Keratinocyte (primary cell): ENCODE measurements at regions not wholly inside any gene's neighbourhood (a gene's known extent, or its start where the extent isn't known, plus 50 kb on each side); places are given as distances from the start of the nearest gene placed in this dataset.

ENCODE experiments used
- CTCF ChIP-seq, 3 experiments: IDR thresholded peaks in 1 of 3; conservative IDR thresholded peaks in 1 of 3; optimal IDR thresholded peaks in 1 of 3; 2 replicates in 2 of 3; 3 replicates in 1 of 3; pipeline versions ENCODE3 to v1.5.1; 2011; ENCODE audit warnings: low read length in 3 of 3, mild to moderate bottlenecking in 3 of 3, moderate library complexity in 2 of 3, control low read depth in 1 of 3, inconsistent platforms in 1 of 3; ENCODE audit not compliant: insufficient read depth in 2 of 3; ENCODE audit errors: extremely low read depth in 1 of 3
- EZH2 ChIP-seq: IDR thresholded peaks from one replicate; pipeline ENCODE4 v1.6.1; 2012; ENCODE audit warnings: inconsistent platforms, mild to moderate bottlenecking, low read length, moderate library complexity

GRCh38 chr21:21632926-21633325 lies 634.7 kb downstream of the NCAM2 start:
- TF ChIP-seq CTCF (optimal IDR thresholded peaks at IDR 0.05 in 1 of 3, IDR thresholded peaks at IDR 0.05 in 1 of 3, conservative IDR thresholded peaks at IDR 0.05 in 1 of 3; ENCODE audit: extremely low read depth in 1 of 3, insufficient read depth in 2 of 3, low read length in 3 of 3) (no peak), EZH2 (no peak)
